ENCODE measurements at regions not wholly inside any gene's neighbourhood (a gene's known extent, or its start where the extent isn't known, plus 50 kb on each side); places are given as distances from the start of the nearest gene placed in this dataset.

DNA sequence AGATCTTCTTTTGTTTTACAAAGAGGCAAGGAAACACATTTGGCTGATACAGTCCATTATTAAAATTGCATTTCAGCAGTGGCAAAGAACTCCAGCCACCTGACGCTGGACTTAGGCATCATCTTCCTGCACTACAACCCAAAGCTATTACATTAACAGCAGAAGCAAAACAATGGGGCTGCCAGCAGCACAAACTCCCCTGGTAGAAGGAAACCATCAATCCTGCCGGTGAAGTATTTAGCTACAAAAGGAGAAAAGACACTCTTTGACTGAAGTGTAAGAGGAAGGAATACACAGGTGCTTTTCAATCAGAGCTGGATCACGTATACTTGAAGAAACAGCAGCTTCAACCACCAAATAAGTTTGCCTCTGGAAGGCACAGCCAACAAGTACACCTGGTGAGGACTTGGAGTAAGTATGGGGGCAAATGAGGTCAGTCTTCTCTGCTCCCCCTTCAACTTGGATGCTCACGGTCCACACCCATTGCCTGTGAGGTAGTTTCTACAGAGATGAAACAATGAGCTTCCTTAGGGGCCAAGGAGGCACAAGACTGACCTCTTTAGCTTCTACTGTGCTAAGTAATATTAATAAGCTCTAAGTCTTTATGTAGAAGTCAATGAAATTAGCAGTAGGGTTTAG lies 125.9 kb upstream of the FOXN3 start:
- no peaks in the 10 kb centered on the region for H3K27me3 ChIP-seq (ENCODE audit: control insufficient read depth, low read length)
- H3K9me2 ChIP-seq (replicated peaks; ENCODE audit: control insufficient read depth, low read length) = no peaks in the 10 kb centered on the region
- no peaks in the 10 kb centered on the region for H4K20me1 ChIP-seq (ENCODE audit: control insufficient read depth, insufficient read depth, low read depth, low read length)
- TF ChIP-seq, protein P1, sequence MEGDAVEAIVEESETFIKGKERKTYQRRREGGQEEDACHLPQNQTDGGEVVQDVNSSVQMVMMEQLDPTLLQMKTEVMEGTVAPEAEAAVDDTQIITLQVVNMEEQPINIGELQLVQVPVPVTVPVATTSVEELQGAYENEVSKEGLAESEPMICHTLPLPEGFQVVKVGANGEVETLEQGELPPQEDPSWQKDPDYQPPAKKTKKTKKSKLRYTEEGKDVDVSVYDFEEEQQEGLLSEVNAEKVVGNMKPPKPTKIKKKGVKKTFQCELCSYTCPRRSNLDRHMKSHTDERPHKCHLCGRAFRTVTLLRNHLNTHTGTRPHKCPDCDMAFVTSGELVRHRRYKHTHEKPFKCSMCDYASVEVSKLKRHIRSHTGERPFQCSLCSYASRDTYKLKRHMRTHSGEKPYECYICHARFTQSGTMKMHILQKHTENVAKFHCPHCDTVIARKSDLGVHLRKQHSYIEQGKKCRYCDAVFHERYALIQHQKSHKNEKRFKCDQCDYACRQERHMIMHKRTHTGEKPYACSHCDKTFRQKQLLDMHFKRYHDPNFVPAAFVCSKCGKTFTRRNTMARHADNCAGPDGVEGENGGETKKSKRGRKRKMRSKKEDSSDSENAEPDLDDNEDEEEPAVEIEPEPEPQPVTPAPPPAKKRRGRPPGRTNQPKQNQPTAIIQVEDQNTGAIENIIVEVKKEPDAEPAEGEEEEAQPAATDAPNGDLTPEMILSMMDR (IDR thresholded peaks at IDR 0.05; ENCODE audit: low read depth, low read length, poor library complexity, severe bottlenecking) = no peak
- TF ChIP-seq EZH2phosphoT487 (IDR thresholded peaks at IDR 0.05; ENCODE audit: borderline replicate concordance, low read length) = no peak
- no peaks in the 10 kb centered on the region for H3K79me2 ChIP-seq (ENCODE audit: control insufficient read depth, low read length)
- no peak overlapping the region for H3K4me3 ChIP-seq (ENCODE audit: low read length)
- H3K9me3 ChIP-seq (ENCODE audit: control insufficient read depth, insufficient read depth, low read length) = no peaks in the 10 kb centered on the region
- no peaks in the 10 kb centered on the region for H3K4me1 ChIP-seq (ENCODE audit: control insufficient read depth, low read length)
- no peak overlapping the region for H3K4me2 ChIP-seq (ENCODE audit: low read length)
- H3K36me3 ChIP-seq (ENCODE audit: control insufficient read depth, low read length) = no peaks in the 10 kb centered on the region
- H3K27ac ChIP-seq (ENCODE audit: low read depth, low read length) = no peak overlapping the region
- H3F3A ChIP-seq (ENCODE audit: control insufficient read depth, insufficient read depth) = no peaks in the 10 kb centered on the region

- Histone ChIP-seq H3K27me3 (ENCODE audit: control insufficient read depth, low read length) (no peaks in the 10 kb centered on the region), H3F3A (ENCODE audit: control insufficient read depth, insufficient read depth) (no peaks in the 10 kb centered on the region), H3K79me2 (ENCODE audit: control insufficient read depth, low read length) (no peaks in the 10 kb centered on the region), H3K9me3 (ENCODE audit: control insufficient read depth, insufficient read depth, low read length) (no peaks in the 10 kb centered on the region), H3K4me1 (ENCODE audit: control insufficient read depth, low read length) (no peaks in the 10 kb centered on the region), H3K27ac (ENCODE audit: low read depth, low read length) (no peak overlapping the region), H3K4me2 (ENCODE audit: low read length) (no peak overlapping the region), H3K4me3 (ENCODE audit: low read length) (no peak overlapping the region), H4K20me1 (ENCODE audit: control insufficient read depth, insufficient read depth, low read depth, low read length) (no peaks in the 10 kb centered on the region), H3K36me3 (ENCODE audit: control insufficient read depth, low read length) (no peaks in the 10 kb centered on the region), H3K9me2 (replicated peaks; ENCODE audit: control insufficient read depth, low read length) (no peaks in the 10 kb centered on the region)
- TF ChIP-seq, protein P1 (IDR thresholded peaks at IDR 0.05; ENCODE audit: low read depth, low read length, poor library complexity, severe bottlenecking) = no peak
- no peak for TF ChIP-seq EZH2phosphoT487 (IDR thresholded peaks at IDR 0.05; ENCODE audit: borderline replicate concordance, low read length)
Observed at GRCh38 chr14:89540830-89541470, 123.9 kb upstream of the FOXN3 start.

- H3K27me3 ChIP-seq (ENCODE audit: control insufficient read depth, low read length) = no peaks in the 10 kb centered on the region
- TF ChIP-seq, protein P1 (IDR thresholded peaks at IDR 0.05; ENCODE audit: low read depth, low read length, poor library complexity, severe bottlenecking) = no peak
- no peak for TF ChIP-seq EZH2phosphoT487 (IDR thresholded peaks at IDR 0.05; ENCODE audit: borderline replicate concordance, low read length)
- H3K79me2 ChIP-seq (ENCODE audit: control insufficient read depth, low read length) = no peaks in the 10 kb centered on the region
- H3K27ac ChIP-seq (ENCODE audit: low read depth, low read length) = no peak overlapping the region
- H3K36me3 ChIP-seq (ENCODE audit: control insufficient read depth, low read length) = no peaks in the 10 kb centered on the region
- no peaks in the 10 kb centered on the region for H3K4me1 ChIP-seq (ENCODE audit: control insufficient read depth, low read length)
- H4K20me1 ChIP-seq (ENCODE audit: control insufficient read depth, insufficient read depth, low read depth, low read length) = no peaks in the 10 kb centered on the region
- H3F3A ChIP-seq (ENCODE audit: control insufficient read depth, insufficient read depth) = no peaks in the 10 kb centered on the region
- no peaks in the 10 kb centered on the region for H3K9me3 ChIP-seq (ENCODE audit: control insufficient read depth, insufficient read depth, low read length)
- no peak overlapping the region for H3K4me3 ChIP-seq (ENCODE audit: low read length)
- H3K9me2 ChIP-seq (replicated peaks; ENCODE audit: control insufficient read depth, low read length) = no peaks in the 10 kb centered on the region
- no peak overlapping the region for H3K4me2 ChIP-seq (ENCODE audit: low read length)
Observed at GRCh38 chr14:89540009-89540829, 123.2 kb upstream of the FOXN3 start.

Measured in DOHH2 (cell line).